HuH-7.5 (cell line): ENCODE measurements at regions not wholly inside any gene's neighbourhood (a gene's known extent, or its start where the extent isn't known, plus 50 kb on each side); places are given as distances from the start of the nearest gene placed in this dataset.
"Not testable (repeated sequence)": the region's sequence is repeated elsewhere in the genome, so short reads cannot be mapped to it uniquely, and the experiment has no call there.

Experiments
- DNase-seq: peaks from one replicate; pipeline ENCODE4 v3.0.0; 2011; ENCODE audit warnings: low spot score

DNA sequence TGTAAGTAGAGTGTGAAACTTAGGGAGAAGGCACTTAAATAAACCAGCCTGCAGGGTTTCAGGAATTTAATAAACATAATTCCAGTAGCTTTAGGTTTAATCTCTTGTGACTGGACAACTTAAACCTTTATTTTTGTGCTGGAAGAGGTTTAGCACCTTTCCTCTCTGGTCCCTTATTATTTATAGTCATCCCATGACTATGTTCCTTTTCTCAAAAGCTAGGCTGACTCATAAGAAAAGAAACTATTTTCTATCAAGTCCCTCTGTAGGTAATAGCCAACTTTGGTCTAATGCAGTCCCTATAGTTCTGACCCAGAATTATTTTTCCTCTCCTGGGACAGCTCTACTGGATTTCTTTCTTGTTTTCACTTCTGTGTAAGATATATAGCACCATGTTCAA is 588.9 kb downstream of the NR2F1-AS1 start:
- no peak for DNase-seq

DNA sequence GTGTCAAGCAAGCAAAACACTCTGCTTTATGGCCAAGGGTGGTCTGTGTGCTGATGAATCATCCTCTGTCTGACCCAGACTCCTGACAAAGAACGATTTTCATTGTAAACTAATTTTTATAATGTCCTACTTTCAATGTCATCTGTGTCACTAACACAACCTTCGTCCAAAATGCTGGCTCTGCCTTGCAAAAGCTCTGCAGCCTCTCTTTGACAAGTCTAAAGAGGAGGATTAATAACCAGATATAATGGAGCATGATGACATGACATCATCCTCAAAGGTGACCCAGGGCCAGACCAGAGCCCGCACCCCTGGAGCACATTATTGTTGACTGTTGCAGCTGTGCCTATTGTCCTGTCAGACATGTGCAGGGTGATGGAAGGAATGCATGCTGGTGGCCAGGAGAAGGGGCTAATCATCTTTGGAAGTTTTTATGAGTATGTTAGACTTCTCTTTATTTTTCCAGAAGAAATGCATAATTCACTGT is 589.4 kb downstream of the NR2F1-AS1 start:
- DNase-seq = no peak

DNA sequence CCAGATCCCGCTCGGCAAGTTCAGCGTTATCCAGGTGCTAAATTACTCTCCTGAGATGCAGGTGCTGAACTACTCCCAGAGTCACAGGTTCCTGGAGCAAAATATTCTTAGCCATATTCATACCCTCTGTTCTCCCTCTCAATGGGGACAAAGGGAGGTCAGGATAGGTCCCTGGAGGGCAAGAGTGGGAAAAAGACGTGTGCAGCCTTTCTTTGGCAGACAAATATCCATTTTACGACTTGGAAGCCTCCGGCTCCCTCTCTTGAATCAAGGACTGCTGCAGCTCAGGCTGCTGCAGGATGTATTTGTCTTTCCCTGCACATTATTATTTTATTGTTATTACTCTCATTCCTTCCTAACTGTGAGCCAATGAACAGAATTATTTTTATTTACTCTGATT is 590.2 kb downstream of the NR2F1-AS1 start:
- no peak for DNase-seq

DNA sequence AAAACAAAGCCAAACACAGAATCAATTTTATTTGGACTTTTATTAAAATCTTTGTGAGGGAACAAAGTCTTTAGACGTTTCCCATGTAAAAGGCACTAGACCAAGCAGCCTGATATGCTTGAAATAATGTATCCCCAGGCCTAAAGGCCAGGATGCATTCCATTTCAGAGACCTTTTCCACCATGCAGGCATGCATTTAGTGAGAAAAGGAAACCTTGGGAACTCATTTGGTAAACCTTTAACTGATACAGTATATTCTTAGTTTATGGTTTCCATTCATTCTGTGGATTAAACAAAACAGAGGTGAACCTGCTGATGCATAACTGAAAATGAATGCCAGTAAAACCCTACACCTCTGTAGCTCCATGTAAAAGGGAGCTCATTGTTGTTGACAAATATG is 600.0 kb downstream of the NR2F1-AS1 start:
- no peak for DNase-seq

DNA sequence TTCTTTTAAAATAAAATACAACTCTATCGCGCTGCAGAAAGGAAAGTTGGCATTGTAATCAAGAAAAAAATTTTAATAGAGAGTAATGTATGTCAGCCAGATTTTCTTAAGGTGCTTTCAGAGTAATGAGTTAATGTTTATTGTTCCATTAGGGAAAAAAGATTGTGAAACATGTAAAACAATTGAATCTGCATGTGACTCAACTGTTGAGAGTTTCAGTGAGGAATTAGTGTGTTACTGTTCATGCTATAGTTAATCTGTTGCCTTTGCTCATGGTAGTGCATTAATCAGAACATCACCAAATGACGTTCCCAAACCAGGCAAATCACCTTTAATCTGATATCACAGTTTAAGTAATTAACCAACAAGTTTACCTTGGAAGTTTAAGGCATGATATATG is 600.5 kb downstream of the NR2F1-AS1 start:
- no peak for DNase-seq

DNA sequence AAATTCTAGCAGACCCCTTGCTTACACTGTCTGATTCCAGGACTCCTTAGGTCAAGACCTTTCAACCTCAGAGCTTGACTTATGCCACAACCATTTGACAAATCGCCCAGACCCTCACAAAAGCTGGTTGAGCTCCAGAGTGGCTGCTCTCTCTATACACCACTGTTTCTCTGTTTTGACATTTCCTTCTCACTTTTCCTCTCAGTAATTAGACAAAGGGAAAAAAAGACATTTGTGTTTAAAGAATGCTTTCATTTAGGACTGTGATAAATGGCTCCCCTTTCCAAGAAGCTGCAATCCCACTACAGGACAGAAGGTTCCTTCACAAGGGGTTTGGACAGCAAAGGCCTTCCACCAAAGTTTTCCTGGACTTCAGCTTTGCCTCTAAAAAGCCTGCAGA is 601.3 kb downstream of the NR2F1-AS1 start:
- DNase-seq = no peak

DNA sequence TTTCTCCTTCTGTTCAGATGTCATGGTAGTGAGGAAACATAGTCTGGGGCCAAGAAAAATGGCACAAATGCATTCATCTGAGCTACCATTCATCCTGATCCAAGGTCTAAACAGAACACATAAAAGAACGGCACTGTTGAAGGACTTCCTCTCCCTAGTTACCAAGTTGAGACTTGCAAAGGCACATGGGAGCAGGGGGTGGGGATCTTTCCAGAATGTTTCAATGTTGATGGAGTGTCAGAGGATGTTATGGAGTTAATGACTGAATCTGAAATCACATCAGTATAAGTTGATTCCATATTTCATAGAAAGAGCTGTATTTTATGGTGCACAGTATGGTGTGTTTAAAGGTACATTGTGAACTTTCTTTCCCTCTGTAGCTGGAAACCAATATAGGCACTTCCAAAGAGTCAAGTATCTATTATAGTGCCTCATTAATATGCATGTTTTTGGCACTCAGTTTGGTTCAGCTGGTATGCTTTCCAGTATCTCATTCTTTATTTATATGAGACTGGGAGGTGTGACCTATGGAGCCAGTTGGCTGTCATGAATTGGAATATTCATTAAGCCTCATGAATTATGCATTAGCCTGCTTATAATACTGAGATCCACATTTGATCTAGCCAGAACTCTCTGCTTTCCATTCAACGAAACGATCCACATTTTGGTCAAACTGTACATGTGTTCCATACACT is 603.0 kb downstream of the NR2F1-AS1 start:
- no peak for DNase-seq

DNA sequence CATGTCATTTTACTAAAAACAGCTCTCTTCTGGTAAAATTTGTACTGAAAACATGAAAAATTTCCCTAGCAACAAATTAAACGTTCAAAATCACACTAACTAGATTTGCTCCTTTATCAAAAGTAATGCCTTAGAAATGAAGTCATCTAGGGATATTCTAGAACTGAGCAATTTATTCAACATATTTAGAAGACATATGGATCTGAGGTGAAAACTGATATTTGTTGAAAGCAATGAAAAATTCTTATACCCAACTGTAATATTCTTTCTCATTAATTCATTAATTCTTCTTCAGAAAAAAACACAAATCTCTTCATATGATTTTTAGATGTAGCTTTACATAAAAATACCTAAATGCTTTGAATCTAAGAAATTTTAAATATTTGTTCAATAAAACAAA is 604.9 kb downstream of the NR2F1-AS1 start:
- no peak for DNase-seq

DNA sequence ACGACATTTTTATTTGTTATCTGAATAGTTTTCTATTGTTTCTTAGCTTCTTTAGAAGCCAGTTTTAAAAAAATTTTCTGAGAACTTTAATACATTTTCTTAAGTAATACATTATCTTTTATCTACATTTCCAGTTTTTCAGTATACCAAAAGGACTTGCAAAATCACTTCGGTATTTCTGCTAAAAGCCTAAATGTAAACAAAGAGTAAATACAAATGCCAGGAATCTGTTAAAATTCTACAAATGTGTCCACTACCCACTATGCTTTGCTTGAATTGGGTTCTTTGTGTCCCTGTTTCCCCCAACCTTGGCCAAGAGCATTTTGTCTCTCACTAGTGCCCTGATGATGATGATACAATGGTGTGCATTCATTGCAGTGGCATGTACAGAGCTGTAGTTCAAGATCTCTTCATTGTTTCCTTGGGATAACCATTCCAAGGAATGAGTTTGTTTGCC is 611.2 kb downstream of the NR2F1-AS1 start:
- DNase-seq = no peak

DNA sequence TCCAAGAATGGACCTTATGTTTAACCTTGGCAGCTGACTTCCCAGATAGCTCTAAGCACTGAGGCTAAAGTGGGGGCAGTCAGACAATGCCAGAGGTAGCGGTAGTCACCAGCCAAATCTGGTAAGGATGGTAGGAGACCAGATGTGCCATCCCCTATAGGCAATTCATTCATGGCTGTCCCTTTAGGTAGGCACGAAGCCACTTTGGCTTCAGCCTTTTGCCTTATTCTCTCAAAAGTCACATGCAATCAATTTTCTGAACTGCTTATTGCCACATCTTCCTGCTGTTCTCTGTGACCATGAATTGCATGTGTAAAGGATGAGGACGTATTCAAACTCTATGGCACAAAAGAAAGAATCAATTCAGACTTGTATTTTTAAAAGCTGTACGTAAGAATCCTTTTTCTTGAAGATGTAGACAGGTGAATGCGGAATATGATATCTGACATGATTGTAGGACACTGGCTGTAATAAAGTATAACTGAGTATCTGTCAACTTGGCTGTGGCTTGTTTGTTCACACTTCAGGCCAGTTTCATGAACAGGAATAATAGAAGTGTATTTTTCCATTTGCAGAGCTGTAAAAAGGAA is 611.7 kb downstream of the NR2F1-AS1 start:
- no peak for DNase-seq

DNA sequence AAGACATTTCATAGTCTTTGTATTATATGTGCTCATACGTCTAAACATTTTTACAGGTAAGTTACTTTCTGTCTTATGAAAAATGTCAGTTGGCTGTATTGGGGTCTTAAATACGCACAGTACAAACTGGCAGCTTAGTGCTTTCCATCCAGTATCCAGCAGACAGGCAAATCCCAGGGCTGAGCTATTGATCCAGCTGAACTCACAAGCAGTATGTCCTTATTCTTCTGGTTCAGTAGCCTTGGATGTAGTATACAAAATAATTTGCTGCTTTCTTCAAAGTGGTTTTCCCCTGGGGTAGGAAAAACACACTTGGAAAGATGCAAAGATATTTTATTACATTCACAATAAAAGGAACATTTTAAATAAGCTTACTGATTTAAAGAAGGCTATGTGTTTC is 617.2 kb downstream of the NR2F1-AS1 start:
- DNase-seq = no peak

DNA sequence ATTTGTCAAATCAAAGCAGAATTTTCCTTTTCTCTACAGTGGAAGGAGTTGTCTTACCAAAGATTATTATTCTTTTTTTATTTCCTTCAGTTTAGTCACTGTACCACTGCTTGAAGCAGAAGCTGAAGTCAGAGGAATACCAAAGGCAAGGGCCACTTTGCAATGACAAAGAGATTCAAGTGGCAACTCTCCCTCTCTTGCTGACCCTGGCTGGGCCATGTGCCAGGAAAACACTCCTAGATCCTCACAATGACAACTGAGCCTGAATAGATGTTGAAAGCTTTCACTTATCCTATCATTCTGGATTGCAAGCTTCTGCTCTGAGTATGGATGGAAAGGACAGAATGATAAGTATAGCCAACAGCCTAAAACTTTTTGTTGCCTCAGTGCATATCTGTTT is 618.3 kb downstream of the NR2F1-AS1 start:
- no peak for DNase-seq

DNA sequence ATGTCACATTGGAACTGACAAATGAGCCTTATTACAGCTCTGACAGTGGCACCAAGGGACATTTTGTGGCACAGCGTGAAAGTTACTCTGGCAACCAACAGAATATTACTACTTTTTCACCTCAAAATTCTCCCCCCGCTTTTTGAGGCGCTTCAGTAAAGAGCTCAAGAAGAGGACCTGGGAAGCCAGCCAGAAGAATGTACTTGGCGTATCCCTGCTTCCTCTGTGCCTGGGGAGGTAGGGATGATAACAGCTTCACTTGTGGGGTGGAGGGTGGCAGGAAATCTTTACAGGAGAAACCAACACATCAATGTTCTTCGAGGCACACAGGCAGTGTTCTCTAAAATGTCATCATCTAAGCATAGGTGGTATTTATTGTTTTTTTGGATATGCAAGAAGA is 624.1 kb downstream of the NR2F1-AS1 start:
- DNase-seq = no peak

DNA sequence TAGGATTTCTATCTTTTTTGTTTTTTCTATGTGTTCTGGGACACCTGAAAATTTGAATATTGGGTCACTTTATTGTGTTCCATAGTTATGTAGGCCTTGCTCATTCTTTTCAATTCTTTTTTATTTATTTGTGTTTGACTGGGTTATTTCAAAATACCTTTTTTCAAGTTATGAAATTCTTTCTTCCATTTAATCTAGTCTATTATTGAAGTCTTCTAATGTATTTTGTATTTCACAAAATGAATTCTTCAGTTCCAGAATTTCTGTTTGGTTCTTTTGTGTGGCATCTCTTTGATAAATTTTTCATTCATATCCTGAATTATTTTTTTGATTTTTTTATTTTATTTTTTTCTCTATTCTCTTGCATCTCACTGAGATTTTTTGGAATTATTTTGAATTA is 628.8 kb downstream of the NR2F1-AS1 start:
- no peak for DNase-seq

DNA sequence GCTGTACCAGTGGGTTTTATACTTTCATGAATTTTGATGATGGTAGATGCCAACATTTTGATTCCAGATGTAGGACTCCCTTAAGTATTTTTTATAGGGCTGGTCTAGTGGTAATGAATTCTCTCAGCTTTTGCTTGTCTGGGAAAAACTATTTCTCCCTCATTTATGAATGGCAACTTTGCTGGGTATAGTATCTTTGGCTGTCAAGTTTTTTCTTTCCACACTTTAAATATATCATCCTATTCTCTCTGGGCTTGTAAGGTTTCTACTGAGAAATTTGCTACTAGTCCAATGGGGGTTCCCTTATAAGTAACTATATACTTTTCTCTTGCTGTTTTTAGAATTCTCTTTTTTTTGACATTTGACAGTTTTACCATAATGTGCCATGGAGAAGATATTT is 629.3 kb downstream of the NR2F1-AS1 start:
- no peak for DNase-seq

DNA sequence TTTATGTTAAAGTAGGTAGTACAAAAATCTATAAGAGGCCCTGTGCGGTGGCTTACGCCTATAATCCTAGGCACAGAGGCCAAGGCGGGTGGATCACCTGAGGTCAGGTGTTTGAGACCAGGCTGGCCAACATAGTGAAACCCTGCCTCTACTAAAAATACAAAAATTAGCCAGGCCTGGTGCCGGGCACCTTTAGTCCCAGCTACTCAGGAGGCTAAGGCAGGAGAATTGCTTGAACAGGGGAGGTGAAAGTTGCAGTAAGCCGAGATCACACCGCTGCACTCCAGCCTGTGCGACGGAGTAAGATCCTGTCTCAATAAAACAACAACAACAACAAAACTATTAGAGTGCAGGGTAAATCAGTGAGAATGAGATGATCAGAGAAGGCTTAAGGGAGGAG is 634.5 kb downstream of the NR2F1-AS1 start:
- DNase-seq = no peak

DNA sequence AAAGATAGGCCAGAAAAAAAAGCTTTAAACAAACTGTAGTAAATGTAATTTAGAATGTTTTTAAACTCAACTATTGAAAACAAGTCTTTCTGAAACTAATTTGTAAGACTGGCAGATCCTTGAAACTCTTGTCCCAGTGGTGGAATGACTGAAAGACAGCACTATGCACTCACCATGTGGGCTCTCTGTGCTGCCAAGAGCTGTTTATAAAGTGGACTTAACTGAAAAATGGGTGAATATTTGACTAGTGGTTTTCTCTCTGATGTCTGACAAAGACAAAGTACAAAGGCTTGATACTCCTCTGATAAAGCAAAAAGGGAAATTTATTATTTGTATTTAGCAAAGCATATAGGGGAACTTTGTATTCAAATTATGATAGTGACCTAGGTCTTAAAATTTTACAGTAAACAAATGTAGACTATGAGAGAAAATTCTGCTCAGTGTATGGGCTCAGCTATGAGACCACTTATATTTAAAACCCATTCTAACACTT is 635.4 kb downstream of the NR2F1-AS1 start:
- DNase-seq = no peak

DNA sequence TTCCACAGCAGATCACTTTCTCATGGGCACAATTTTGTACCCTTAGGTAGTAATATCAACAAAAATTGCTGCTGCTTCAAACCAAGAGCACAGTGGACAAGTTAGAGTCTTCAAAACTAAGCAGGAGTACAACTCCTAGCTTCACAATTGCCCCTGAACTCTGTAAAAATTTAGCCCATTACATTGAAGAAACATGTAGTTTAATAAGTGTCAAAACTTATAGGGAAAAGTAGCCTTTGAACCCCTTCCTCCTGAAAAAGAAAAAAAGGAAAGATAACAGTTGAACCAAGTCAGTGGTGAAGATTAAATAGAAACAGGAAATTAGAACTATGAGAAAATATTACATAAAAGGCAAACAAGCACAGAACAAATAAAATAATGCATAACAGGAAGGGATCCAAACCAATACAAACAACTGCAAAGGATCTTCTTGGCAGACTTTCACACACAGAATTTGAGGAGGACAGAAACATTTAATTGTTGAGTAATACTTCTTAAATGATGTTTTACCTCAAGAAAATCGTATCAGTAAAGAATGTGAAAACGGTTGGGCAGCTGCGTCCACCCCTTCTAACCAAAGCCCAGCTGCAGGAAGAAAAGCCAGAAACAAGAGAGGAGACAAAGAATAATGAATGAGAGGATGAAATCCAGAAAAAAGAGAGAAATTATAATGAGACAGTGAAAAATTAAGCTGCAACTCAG is 636.0 kb downstream of the NR2F1-AS1 start:
- DNase-seq = no peak

DNA sequence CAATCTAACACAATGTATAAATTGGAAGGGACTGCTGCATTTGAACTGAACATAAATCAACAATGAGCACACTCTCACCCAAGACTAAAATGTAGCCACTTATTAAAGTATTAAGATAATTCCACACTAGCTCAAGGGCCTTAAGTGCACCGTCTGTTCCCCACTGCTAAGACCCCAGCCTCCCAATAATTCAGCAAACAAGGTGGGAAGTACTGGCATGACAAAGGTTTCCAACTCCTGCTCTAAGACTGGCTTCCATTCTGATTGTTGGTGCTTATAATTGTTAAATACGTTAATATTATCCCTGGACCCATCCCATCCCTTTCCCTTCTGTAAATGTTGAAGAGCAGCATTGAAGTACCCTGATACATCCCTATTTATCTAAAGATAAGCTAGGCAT is 636.7 kb downstream of the NR2F1-AS1 start:
- no peak for DNase-seq

DNA sequence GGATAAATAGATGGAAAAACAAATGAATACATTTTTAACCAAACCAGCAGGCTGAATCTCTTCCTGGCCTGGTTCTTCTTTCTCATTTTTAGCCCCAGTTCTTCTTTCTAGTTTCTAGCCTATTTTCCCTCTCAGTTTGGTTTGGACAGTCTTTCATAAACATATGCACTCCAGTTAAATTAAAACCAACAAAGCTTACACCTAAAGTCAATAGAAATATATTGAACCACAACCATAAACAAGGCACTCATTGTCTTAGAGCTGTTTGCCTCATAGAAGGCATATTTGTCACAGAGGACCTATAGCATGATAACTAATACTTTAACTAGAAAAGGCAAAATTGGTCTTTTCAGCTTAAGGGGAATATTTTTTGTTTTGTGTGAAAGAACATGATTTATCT is 638.3 kb downstream of the NR2F1-AS1 start:
- DNase-seq = peak; percentile 10

DNA sequence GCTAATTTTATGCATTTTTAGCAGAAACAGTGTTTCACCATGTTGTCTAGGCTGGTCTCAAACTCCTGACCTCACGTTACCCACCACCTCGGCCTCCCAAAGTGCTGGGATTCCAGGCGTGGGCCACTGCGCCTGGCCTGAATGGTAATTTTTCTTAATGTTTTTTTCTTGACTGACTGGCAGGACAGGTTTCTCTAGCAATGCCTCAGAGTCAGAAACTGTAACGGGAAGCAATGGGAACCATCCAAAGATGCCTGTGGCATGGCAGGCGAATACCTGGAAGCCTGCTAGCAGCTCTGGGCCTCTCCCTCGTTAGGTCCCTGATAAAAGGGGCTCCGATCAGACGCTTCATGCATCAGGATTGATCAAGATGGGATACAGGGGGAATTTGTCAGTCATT is 639.2 kb downstream of the NR2F1-AS1 start:
- no peak for DNase-seq

DNA sequence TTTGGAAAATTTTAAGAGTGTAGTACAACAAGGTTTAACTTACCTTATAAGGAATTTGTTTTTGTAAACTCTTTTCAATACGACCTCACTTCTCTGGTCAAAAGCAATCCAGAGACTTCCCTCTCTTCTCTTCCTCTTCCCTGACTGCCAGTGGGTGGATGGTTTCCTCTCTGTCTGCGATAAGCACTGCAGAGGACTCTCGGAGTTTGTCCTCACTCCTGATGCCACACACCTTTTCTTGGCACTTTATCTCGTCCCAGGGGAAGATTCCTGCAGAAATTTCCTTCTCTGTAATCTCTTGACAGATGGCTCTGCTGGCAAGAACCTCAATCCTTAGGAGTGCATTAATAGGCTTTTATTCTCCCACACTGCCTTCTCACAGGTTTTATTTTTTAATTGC is 641.6 kb downstream of the NR2F1-AS1 start:
- DNase-seq = no peak

DNA sequence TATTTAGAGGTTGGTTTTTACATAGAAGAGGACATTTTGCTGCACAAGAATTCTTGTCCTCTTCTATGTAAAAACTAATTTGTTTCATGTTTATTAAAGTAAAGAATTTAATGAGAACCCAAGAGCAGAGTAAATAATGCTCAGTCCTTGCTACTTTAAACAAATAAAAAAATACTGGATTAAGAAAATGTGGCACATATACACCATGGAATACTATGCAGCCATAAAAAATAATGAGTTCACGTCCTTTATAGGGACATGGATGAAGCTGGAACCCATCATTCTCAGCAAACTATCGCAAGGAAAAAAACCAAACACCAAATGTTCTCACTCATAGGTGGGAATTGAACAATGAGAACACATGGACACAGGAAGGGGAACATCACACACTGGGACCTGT is 643.6 kb downstream of the NR2F1-AS1 start:
- DNase-seq = not testable (repeated sequence)
